Tibial artery (tissue), 4 donors: ENCODE measurements at regions not wholly inside any gene's neighbourhood (a gene's known extent, or its start where the extent isn't known, plus 50 kb on each side); places are given as distances from the start of the nearest gene placed in this dataset.

Source experiments
- DNase-seq, 2 donors: peaks; one replicate each; pipeline ENCODE4 v3.0.0-alpha.2; 2019
- H3K27ac ChIP-seq, 2 donors: fragments of 200-600 bp; sonication (generic) in 1 of 2; 1 replicate in 1 of 2; 2 replicates in 1 of 2; pipeline ENCODE4 v1.5.1; 2018 to 2019; ENCODE audit warnings: mild to moderate bottlenecking in 1 of 2
- H3K27me3 ChIP-seq, 2 donors: fragments of 200-600 bp; sonication (generic) in 1 of 2; one replicate each; pipeline versions ENCODE4 v1.5.1 to v1.6.0; 2016 to 2019
- H3K36me3 ChIP-seq, 3 donors: fragments of 200-600 bp; sonication (generic) in 2 of 3; one replicate each; pipeline ENCODE4 v1.5.1; 2016 to 2019; ENCODE audit warnings: mild to moderate bottlenecking in 2 of 3
- H3K4me1 ChIP-seq, 4 donors: fragments of 200-600 bp; sonication (generic) in 2 of 4; 1 replicate in 3 of 4; 2 replicates in 1 of 4; pipeline ENCODE4 v1.5.1; 2016 to 2019
- H3K4me3 ChIP-seq, 2 donors: fragments of 200-600 bp; sonication (generic) in 1 of 2; 1 replicate in 1 of 2; 2 replicates in 1 of 2; pipeline ENCODE4 v1.5.1; 2018 to 2019; ENCODE audit warnings: mild to moderate bottlenecking in 2 of 2
- H3K9me3 ChIP-seq, 3 donors: fragments of 200-600 bp; sonication (generic) in 1 of 3; one replicate each; pipeline ENCODE4 v1.5.1; 2016 to 2019
- intact Hi-C: fragments of 100-400 bp; cut with DNase I; formaldehyde crosslinking; loops from one replicate; pipeline ENCODE4 v1.15.0; 2023; ENCODE audit warnings: low total_unique reads
- TF ChIP-seq, protein P1 (sequence below), 2 experiments: fragments of 200-600 bp in 1 of 2; fragments of 450-650 bp in 1 of 2; IDR thresholded peaks; one replicate each; pipeline ENCODE4 v1.5.1; 2017 to 2019; ENCODE audit warnings: antibody characterized with exemption in 2 of 2, mild to moderate bottlenecking in 1 of 2, moderate library complexity in 1 of 2

DNA sequence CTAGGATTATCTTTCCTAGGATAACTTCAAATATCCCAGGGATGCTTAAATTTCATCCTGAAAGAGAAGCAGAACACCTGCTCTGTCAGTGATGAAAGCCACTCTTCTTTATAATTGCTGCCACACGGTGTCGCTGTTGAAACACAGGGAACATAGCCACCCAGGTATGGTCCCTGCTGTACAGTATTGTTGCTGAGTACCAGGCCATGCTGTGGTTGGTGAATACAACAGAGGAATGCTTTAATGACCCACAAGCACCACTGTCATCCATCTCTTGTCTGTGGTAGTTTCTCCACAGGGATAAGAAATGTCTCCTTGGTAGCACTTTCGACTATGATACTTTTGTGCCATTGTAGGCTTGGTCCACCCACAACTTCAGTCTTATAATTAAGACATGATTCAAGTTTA, 70.6 kb upstream of the STARD3NL start:
- TF ChIP-seq, protein P1, sequence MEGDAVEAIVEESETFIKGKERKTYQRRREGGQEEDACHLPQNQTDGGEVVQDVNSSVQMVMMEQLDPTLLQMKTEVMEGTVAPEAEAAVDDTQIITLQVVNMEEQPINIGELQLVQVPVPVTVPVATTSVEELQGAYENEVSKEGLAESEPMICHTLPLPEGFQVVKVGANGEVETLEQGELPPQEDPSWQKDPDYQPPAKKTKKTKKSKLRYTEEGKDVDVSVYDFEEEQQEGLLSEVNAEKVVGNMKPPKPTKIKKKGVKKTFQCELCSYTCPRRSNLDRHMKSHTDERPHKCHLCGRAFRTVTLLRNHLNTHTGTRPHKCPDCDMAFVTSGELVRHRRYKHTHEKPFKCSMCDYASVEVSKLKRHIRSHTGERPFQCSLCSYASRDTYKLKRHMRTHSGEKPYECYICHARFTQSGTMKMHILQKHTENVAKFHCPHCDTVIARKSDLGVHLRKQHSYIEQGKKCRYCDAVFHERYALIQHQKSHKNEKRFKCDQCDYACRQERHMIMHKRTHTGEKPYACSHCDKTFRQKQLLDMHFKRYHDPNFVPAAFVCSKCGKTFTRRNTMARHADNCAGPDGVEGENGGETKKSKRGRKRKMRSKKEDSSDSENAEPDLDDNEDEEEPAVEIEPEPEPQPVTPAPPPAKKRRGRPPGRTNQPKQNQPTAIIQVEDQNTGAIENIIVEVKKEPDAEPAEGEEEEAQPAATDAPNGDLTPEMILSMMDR (IDR thresholded peaks at IDR 0.05): peak; percentile 58 to 67
- peak; percentile 55 to 67 for DNase-seq
- Histone ChIP-seq H3K9me3 (no peaks in the 10 kb centered on the region), H3K27ac (no peak overlapping the region), H3K4me1 (peaks cover 0 to 8% (median 0%) of the 10 kb centered on the region in 4 donors), H3K36me3 (no peaks in the 10 kb centered on the region), H3K4me3 (no peak overlapping the region), H3K27me3 (no peaks in the 10 kb centered on the region)
- intact Hi-C loops: loop anchor here (2.0 to 5.0 kb wide), 2 partner anchors 115 to 205 kb away; no protein-coding TSS in a partner anchor

- no peaks in the 10 kb centered on the region for H3K36me3 ChIP-seq
- no peaks in the 10 kb centered on the region for H3K4me1 ChIP-seq
- H3K4me3 ChIP-seq: no peak overlapping the region
- intact Hi-C loops: no loop called here
- no peak for DNase-seq
- no peak overlapping the region for H3K27ac ChIP-seq
- TF ChIP-seq, protein P1 (IDR thresholded peaks at IDR 0.05): no peak
- no peaks in the 10 kb centered on the region for H3K9me3 ChIP-seq
- H3K27me3 ChIP-seq: no peaks in the 10 kb centered on the region
Observed at GRCh38 chr7:38112075-38112474, 66.0 kb upstream of the STARD3NL start.

GRCh38 chr7:38120076-38120475, 58.0 kb upstream of the STARD3NL start:
- Histone ChIP-seq H3K9me3 (peaks cover 0 to 5% (median 0%) of the 10 kb centered on the region in 3 donors), H3K4me1 (no peaks in the 10 kb centered on the region), H3K4me3 (no peak overlapping the region), H3K36me3 (no peaks in the 10 kb centered on the region), H3K27ac (no peak overlapping the region), H3K27me3 (no peaks in the 10 kb centered on the region)
- TF ChIP-seq, protein P1 (IDR thresholded peaks at IDR 0.05): no peak
- intact Hi-C loops: no loop called here
- DNase-seq: no peak

GRCh38 chr7:38122501-38122900, 55.5 kb upstream of the STARD3NL start:
- Histone ChIP-seq H3K4me3 (no peak overlapping the region), H3K27ac (no peak overlapping the region), H3K9me3 (peaks cover 0 to 5% (median 0%) of the 10 kb centered on the region in 3 donors), H3K36me3 (no peaks in the 10 kb centered on the region), H3K4me1 (no peaks in the 10 kb centered on the region), H3K27me3 (no peaks in the 10 kb centered on the region)
- TF ChIP-seq, protein P1 (IDR thresholded peaks at IDR 0.05): no peak
- no peak for DNase-seq
- intact Hi-C loops: no loop called here

- DNase-seq: no peak
- Histone ChIP-seq H3K4me3 (no peak overlapping the region), H3K27me3 (no peaks in the 10 kb centered on the region), H3K27ac (no peak overlapping the region), H3K4me1 (no peaks in the 10 kb centered on the region), H3K36me3 (no peaks in the 10 kb centered on the region), H3K9me3 (peaks cover 0 to 5% (median 0%) of the 10 kb centered on the region in 3 donors)
- intact Hi-C loops: no loop called here
- TF ChIP-seq, protein P1 (IDR thresholded peaks at IDR 0.05): no peak
Observed at GRCh38 chr7:38123494-38123893, 54.6 kb upstream of the STARD3NL start.
